ENCODE measurements at regions not wholly inside any gene's neighbourhood (a gene's known extent, or its start where the extent isn't known, plus 50 kb on each side); places are given as distances from the start of the nearest gene placed in this dataset.
"Not testable (repeated sequence)": the region's sequence is repeated elsewhere in the genome, so short reads cannot be mapped to it uniquely, and the experiment has no call there.

DNA sequence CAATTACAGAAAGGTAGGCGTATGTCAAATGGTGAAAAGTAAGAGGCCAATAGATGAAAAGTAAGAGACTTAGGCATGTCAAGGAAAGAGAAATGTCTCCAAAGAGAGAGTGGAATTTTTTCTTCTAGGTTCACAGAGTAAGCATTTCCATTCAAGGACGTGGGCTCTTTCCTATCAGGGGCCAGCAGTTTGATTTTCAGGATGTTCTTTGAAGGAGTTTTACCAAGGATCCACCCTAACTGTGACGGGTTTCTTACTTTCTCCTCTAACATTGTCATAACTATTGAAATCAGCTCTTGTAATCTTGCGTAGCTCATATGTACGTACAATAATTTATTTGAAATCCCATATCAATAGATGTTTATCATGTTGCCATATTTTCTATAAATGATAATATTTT, 2112.2 kb upstream of the RAG2 start:
- no peak for DNase-seq

DNA sequence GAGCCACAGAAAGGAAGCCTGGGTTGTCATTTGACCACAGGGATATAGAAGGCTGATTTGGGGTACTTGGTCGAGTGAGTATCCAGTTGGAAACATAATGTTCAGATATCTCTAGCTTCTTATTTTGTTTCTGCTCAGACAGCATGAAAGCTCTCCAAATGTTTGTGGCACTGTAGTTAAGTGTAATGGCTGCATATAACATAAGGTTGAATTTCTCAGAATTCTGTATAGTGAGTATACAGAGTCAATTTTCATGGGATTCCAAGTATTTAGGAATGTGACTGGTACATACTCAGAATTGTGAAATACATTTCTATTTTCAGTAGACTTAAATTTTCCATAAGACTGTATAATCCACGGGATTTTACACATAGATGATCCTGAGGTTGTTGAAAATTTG, 2102.1 kb upstream of the RAG2 start:
- no peak for DNase-seq

DNA sequence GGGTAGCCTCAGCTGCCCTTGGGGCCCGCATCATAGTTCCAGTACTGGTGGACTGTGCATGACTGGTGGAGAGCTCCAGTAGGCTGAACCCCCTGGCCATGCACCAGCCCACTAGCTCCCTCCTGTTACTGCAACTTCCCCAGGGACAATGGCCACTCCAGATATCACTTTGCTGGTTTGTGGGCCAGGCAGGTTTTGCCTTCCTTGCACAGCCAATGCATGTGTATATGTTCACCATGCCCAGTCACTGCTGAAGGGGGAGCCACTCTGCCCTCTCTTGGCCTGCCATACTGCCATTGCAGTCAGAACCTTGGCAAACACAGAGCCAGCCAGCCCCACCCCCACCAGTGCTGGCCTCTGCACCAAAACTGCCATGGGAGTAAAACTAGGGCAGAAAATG, 2095.3 kb upstream of the RAG2 start:
- no peak for DNase-seq

DNA sequence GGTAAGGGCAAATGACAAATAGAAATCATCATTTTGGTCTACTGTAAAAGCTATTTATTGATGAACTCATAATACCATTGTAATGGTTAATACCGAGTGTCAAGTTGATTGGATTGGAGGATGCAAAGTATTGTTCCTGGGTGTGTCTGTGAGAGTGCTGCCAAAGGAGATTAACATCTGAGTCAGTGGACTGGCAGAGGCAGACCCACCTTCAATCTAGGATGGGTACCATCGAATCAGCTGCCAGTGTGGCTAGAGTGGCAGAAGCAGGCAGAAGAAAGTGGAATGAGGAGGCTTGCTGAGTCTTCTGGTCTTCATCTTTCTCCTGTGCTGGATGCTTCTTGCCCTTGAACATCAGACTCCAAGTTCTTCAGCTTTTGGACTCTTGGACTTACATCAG, 2092.2 kb upstream of the RAG2 start:
- not testable (repeated sequence) for DNase-seq

DNA sequence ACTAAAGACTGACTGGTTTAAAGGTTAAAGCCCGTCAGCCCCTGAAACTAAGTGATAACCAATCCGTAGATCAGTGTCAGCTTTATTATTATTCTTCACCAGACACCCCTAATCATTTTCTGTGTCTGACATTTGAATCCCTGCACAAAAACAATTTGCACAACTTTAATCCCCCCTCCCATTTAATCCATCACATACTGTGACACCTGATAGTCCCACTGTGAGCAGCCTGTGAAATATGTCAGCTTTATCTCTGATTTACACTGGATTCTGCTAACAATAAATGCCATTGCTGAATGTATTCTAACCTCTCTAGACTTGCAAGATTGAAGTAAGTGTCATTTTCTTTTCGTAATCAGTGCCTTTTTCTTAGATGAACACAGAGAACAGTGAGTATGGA, 2089.0 kb upstream of the RAG2 start:
- no peak for DNase-seq

DNA sequence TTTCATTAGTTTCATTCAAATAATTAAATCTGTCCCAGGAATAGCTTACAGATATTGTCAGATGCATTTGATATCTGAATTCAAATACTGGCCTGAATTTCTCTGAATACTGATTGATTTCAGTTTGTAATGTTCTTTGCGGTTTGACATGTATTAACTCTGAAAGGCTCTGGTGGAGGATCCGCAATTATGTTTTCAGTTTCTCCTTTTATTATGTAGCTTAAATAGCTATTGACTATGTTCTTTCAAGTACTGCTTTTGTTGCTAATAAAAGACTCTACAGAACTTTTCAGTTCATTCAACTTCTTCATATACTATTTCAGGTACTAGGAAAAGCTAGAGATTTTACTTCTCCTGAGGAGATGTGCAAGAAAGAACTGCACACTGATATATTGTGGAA, 2085.4 kb upstream of the RAG2 start:
- no peak for DNase-seq

GRCh38 chr11:38680746-38681145, 2082.7 kb upstream of the RAG2 start:
- no peak for DNase-seq

- no peak for DNase-seq
These were observed 2082.1 kb upstream of the RAG2 start for GRCh38 chr11:38680166-38680565.

- DNase-seq: no peak
These were observed 2074.4 kb upstream of the RAG2 start for GRCh38 chr11:38672445-38672844.

- DNase-seq: no peak
These were observed 2069.3 kb upstream of the RAG2 start for GRCh38 chr11:38667359-38667758.

- no peak for DNase-seq
These were observed 2050.6 kb upstream of the RAG2 start for GRCh38 chr11:38648604-38649003.

GRCh38 chr11:38646382-38646781, 2048.3 kb upstream of the RAG2 start:
- peak; percentile 77 for DNase-seq

- DNase-seq: no peak
These were observed 2042.8 kb upstream of the RAG2 start for GRCh38 chr11:38640854-38641253.

GRCh38 chr11:38612701-38613100, 2014.7 kb upstream of the RAG2 start:
- no peak for DNase-seq

- not testable (repeated sequence) for DNase-seq
These were observed 2003.3 kb upstream of the RAG2 start for GRCh38 chr11:38601371-38601770.

- no peak for DNase-seq
These were observed 2000.4 kb upstream of the RAG2 start for GRCh38 chr11:38598418-38598817.

DNA sequence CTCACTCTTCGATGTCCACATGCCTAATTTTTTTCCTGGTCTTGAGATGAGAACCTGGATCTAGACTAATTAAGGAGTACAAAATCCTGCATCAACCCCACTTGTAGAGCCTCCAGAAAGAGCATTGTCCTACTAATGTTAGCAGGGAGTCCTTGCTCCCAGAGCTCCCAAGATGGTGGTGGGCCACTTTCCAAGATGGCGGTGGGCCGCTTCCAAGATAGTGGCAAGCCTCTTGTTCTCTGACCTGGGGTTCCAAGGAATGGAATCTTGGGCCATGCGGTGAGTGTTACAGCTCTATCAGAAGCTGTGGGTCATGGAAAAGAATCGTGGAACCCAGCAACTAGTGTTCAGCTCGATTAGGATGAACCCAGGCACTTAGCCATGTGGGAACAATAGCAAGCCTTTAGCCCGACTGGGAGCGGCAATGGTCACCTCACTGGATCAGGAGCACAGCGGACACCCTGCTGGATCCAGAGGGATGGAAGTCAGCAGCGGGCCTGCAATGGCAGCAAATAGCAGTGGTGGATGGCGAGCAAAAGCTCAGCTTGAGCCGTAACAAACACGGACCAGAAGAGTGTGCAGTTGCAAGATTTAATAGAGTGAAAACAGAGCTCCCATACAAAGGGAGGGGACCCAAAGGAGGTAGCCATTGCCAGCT, 1997.5 kb upstream of the RAG2 start:
- not testable (repeated sequence) for DNase-seq

DNA sequence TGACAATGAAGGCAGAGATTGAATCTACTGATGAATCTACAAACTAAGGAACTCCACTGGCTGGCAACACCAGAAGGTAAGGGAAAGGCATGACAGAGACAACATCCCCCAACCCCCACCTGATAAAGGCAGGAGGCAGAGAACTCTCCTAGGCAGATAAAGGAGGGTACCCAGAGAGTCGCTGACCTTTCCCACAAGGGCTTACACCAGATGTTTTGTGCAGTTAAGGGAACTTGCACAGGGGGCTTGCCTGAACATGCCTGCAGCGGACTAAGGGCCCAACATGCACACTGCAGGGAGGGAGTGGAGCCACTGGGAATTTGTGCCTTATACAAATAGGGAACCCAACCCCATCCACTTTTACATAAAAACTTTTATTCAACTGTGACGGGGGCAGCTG, 1996.9 kb upstream of the RAG2 start:
- no peak for DNase-seq

GRCh38 chr11:38593649-38594048, 1995.6 kb upstream of the RAG2 start:
- no peak for DNase-seq

DNA sequence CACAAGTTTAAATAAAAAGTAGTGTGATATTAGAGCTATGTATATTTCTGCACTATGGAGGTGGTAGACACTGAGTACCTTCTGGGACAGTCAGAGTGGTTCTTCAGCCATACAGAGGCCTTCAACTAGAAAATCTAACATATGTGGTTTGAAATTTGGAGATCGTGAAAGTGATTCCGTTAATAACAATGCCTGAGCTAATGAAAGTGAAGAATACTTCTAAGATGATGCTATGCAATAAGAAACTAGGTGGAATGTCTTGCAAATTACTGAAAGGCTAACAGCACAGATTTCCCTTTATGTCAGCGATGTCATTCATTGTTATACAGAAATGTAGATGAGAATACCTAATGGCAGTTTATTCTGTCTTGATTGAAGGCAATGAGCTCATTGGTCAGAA, 1984.7 kb upstream of the RAG2 start:
- no peak for DNase-seq

- DNase-seq: no peak
These were observed 1984.1 kb upstream of the RAG2 start for GRCh38 chr11:38582151-38582550.

DNA sequence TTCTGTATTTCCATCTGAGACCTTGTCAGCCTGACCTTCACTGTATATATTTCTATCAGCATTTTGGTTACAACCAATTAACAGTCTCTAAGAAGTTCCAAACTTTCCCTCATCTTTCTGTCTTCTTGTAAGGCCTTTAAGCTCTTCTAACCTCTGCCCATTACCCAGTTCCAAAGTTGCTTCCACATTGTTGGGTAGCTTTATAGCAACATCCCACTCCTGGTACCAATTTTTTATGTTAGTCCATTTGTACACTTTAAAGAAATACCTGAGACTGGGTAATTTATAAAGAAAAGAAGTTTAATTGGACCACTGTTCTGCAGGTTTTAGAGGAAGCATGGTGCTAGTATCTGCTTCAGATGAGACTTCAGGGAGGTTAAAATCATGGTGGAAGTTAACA, 1979.7 kb upstream of the RAG2 start:
- no peak for DNase-seq

DNA sequence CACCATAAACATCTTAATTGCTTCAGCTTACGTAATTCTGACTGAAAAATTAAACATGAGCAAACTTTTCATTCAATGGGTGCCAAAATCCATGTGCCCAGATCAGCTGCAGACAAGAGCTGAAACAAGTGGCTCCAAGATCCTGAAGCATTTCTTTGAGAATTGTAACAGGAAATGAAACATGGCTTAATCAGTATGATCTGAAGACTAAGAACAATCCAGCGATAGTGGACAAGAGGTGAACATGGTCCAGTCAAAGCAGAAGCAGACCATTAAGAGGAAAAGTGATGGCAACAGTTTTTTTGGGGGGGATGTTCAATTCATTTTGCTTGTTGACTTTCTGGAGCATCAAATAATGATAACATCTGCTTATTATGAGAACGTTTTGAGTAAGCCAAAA, 1964.5 kb upstream of the RAG2 start:
- DNase-seq: no peak

DNA sequence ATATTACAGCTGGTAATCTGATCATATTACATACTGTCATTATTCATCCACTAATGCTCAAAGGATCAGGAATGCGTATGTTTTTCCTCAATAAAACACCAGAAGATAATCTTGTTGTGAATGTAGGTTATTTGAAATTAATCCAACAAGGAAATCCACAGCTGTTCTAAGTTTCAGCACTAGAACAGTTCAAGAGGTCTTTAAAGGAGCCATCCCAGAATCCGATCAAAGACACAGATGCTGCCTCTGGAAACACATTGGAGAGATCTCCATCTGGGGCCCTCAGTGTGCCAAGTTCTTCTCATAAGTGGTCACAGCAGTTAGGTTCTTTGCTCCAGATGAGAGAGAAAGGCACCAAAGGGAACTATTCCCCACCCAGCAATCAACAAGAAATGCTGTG, 1955.1 kb upstream of the RAG2 start:
- peak; percentile 94 for DNase-seq

DNA sequence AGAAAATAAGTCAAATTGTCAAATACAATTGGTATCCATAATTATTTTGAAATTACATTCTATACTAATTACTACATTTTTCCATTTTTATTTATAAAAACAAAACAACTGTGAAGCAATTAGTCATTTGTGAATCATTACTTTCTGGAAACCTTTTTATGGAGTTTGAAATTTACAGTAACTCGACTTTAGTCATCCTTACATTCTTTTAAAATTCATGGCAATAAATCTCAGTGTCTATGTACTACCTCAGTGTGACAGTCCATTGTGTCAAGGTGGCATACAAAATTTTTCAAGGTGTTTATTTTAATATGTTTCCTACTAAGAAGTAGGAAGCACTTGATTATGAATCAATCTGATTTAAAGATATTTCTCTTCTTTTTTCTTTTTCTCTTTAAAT, 1949.4 kb upstream of the RAG2 start:
- no peak for DNase-seq

GRCh38 chr11:38543986-38544385, 1946.0 kb upstream of the RAG2 start:
- DNase-seq: no peak

Measured in NCI-H446 treated with DMSO at 0.1 percent for 48 hours (cell line).